22Rv1 (cell line): ENCODE measurements at regions not wholly inside any gene's neighbourhood (a gene's known extent, or its start where the extent isn't known, plus 50 kb on each side); places are given as distances from the start of the nearest gene placed in this dataset.

Experiments used
- ZFX ChIP-seq: fragments of 450-650 bp; IDR thresholded peaks from 2 replicates; pipeline ENCODE4 v1.6.1; 2017; ENCODE audit warnings: antibody characterized with exemption, borderline replicate concordance
- TF ChIP-seq, protein P1 (sequence below): fragments of 450-650 bp; IDR thresholded peaks from 2 replicates; pipeline ENCODE4 v1.5.1; 2017; ENCODE audit warnings: mild to moderate bottlenecking

DNA sequence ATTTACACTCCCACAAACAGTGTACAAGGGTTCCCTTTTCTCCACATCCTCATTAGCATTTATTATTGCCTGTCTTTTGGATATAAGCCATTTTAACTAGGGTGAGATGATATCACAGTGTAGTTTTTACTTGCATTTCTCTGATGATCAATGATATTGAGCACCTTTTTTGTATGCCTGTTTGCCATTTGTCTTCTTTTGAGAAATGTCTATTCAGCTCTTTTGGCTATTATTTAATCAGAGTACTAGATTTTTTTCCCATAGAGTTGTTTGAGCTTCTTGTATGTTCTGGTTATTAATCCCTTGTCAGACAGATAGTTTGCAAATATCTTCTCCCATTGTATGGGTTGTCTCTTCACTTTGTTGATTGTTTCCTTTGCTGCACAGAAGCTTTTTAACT lies 190.6 kb downstream of the MAGEB17 start:
- TF ChIP-seq, protein P1, sequence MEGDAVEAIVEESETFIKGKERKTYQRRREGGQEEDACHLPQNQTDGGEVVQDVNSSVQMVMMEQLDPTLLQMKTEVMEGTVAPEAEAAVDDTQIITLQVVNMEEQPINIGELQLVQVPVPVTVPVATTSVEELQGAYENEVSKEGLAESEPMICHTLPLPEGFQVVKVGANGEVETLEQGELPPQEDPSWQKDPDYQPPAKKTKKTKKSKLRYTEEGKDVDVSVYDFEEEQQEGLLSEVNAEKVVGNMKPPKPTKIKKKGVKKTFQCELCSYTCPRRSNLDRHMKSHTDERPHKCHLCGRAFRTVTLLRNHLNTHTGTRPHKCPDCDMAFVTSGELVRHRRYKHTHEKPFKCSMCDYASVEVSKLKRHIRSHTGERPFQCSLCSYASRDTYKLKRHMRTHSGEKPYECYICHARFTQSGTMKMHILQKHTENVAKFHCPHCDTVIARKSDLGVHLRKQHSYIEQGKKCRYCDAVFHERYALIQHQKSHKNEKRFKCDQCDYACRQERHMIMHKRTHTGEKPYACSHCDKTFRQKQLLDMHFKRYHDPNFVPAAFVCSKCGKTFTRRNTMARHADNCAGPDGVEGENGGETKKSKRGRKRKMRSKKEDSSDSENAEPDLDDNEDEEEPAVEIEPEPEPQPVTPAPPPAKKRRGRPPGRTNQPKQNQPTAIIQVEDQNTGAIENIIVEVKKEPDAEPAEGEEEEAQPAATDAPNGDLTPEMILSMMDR: no peak
- TF ChIP-seq ZFX: no peak
